Esophagus squamous epithelium (tissue), 5 donors: ENCODE measurements at regions not wholly inside any gene's neighbourhood (a gene's known extent, or its start where the extent isn't known, plus 50 kb on each side); places are given as distances from the start of the nearest gene placed in this dataset.

Experiments
- DNase-seq: peaks from one replicate; lab custom pipeline; 2025; lab: John Stamatoyannopoulos, UW
- H3K27ac ChIP-seq, 4 donors: fragments of 200-600 bp; sonication (generic); one replicate each; pipeline ENCODE4 v1.5.1; 2016 to 2019; ENCODE audit warnings: mild to moderate bottlenecking in 1 of 4
- H3K27me3 ChIP-seq, 4 donors: fragments of 200-600 bp; sonication (generic); 1 replicate in 3 of 4; 2 replicates in 1 of 4; pipeline versions ENCODE4 v1.5.1 to v1.6.0; 2017 to 2021; ENCODE audit warnings: antibody characterized with exemption in 1 of 4
- H3K36me3 ChIP-seq, 3 donors: fragments of 200-600 bp; sonication (generic); one replicate each; pipeline ENCODE4 v1.5.1; 2016 to 2019
- H3K4me1 ChIP-seq, 3 donors: fragments of 200-600 bp; sonication (generic); one replicate each; pipeline ENCODE4 v1.5.1; 2017 to 2019
- H3K4me3 ChIP-seq, 4 donors: fragments of 200-600 bp; sonication (generic); 1 replicate in 3 of 4; 2 replicates in 1 of 4; pipeline ENCODE4 v1.5.1; 2016 to 2019; ENCODE audit warnings: mild to moderate bottlenecking in 2 of 4, moderate library complexity in 1 of 4
- H3K9me3 ChIP-seq, 3 donors: fragments of 200-600 bp; sonication (generic); one replicate each; pipeline ENCODE4 v1.5.1; 2016 to 2019
- POLR2A ChIP-seq, 4 donors: fragments of 450-650 bp; IDR thresholded peaks; one replicate each; pipeline ENCODE4 v1.6.1; 2017; ENCODE audit warnings: antibody characterized with exemption in 4 of 4, mild to moderate bottlenecking in 4 of 4, moderate library complexity in 3 of 4
- WGBS, 2 donors: methylation state at CpG; one replicate each; pipeline ENCODE4 v1.1.5; 2018; 5-methylcytosine and 5-hydroxymethylcytosine counted together
- intact Hi-C: fragments of 100-400 bp; cut with DNase I; formaldehyde crosslinking; loops from one replicate; pipeline ENCODE4 v1.15.0; 2022
- TF ChIP-seq, protein P1 (sequence below), 6 experiments: fragments of 450-650 bp in 4 of 6; fragments of 200-600 bp in 2 of 6; sonication (generic) in 2 of 6; IDR thresholded peaks; one replicate each; pipeline ENCODE4 v1.5.1; 2016 to 2019; ENCODE audit warnings: antibody characterized with exemption in 6 of 6, mild to moderate bottlenecking in 4 of 6, moderate library complexity in 4 of 6
- donor health status: DM: yes; HTN: yes; CAD: no.

GRCh38 chr6:121609281-121609680 is 173.8 kb downstream of the GJA1 start:
- DNase-seq = no peak
- H3K9me3 ChIP-seq = no peaks in the 10 kb centered on the region
- no peak overlapping the region for H3K27ac ChIP-seq
- peaks cover 0 to 18% (median 6%) of the 10 kb centered on the region in 3 donors for H3K4me1 ChIP-seq
- no peak for TF ChIP-seq POLR2A (IDR thresholded peaks at IDR 0.05)
- TF ChIP-seq, protein P1, sequence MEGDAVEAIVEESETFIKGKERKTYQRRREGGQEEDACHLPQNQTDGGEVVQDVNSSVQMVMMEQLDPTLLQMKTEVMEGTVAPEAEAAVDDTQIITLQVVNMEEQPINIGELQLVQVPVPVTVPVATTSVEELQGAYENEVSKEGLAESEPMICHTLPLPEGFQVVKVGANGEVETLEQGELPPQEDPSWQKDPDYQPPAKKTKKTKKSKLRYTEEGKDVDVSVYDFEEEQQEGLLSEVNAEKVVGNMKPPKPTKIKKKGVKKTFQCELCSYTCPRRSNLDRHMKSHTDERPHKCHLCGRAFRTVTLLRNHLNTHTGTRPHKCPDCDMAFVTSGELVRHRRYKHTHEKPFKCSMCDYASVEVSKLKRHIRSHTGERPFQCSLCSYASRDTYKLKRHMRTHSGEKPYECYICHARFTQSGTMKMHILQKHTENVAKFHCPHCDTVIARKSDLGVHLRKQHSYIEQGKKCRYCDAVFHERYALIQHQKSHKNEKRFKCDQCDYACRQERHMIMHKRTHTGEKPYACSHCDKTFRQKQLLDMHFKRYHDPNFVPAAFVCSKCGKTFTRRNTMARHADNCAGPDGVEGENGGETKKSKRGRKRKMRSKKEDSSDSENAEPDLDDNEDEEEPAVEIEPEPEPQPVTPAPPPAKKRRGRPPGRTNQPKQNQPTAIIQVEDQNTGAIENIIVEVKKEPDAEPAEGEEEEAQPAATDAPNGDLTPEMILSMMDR (IDR thresholded peaks at IDR 0.05) = no peak
- intact Hi-C loops = no loop called here
- no peak overlapping the region for H3K4me3 ChIP-seq
- no peaks in the 10 kb centered on the region for H3K27me3 ChIP-seq
- H3K36me3 ChIP-seq = no peaks in the 10 kb centered on the region

DNA sequence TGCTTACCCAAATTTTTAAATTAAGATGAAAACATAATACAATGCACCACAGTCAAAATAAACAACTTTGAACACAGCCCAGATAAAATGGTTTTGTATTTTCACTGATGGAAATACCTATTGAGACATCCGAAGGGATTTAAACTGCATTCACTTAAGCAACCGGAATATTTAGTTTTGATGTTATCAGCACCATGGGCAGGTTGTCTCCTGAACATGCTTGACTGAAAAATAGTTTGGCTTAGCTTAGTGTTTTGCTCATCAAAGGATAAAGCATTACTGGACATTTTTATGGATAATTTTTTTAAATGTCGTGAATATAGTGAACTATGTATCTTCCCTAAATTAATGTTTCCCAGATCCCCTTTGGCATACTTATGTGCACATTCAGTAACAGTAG is 177.5 kb downstream of the GJA1 start:
- TF ChIP-seq POLR2A (IDR thresholded peaks at IDR 0.05) = no peak
- TF ChIP-seq, protein P1 (IDR thresholded peaks at IDR 0.05) = no peak
- WGBS, 2 donors = 58 to 75% methylated on average over 3 of the region's 3 CpGs
- H3K4me3 ChIP-seq = no peak overlapping the region
- H3K27ac ChIP-seq = no peak overlapping the region
- DNase-seq = no peak
- no peaks in the 10 kb centered on the region for H3K27me3 ChIP-seq
- no peaks in the 10 kb centered on the region for H3K36me3 ChIP-seq
- intact Hi-C loops = no loop called here
- H3K9me3 ChIP-seq = no peaks in the 10 kb centered on the region
- H3K4me1 ChIP-seq = peaks cover 0 to 10% (median 1%) of the 10 kb centered on the region in 3 donors

- Histone ChIP-seq H3K36me3 (no peaks in the 10 kb centered on the region), H3K4me1 (no peaks in the 10 kb centered on the region), H3K27me3 (no peaks in the 10 kb centered on the region), H3K27ac (no peak overlapping the region), H3K9me3 (no peaks in the 10 kb centered on the region), H3K4me3 (no peak overlapping the region)
- no peak for DNase-seq
- 65% methylated on average over 5 of the region's 5 CpGs for WGBS, 2 donors
- TF ChIP-seq, protein P1 (IDR thresholded peaks at IDR 0.05) = no peak
- no peak for TF ChIP-seq POLR2A (IDR thresholded peaks at IDR 0.05)
- intact Hi-C loops = no loop called here
Observed at GRCh38 chr6:121614115-121614514, 178.7 kb downstream of the GJA1 start.

GRCh38 chr6:121615493-121615892 is 180.0 kb downstream of the GJA1 start:
- 59 to 70% methylated on average over 3 of the region's 3 CpGs for WGBS, 2 donors
- no peaks in the 10 kb centered on the region for H3K36me3 ChIP-seq
- H3K4me1 ChIP-seq = no peaks in the 10 kb centered on the region
- no peak for DNase-seq
- H3K27ac ChIP-seq = no peak overlapping the region
- intact Hi-C loops = no loop called here
- no peak overlapping the region for H3K4me3 ChIP-seq
- TF ChIP-seq, protein P1 (IDR thresholded peaks at IDR 0.05) = peak in 1 of 6 experiments; percentile 11
- TF ChIP-seq POLR2A (IDR thresholded peaks at IDR 0.05) = no peak
- H3K27me3 ChIP-seq = no peaks in the 10 kb centered on the region
- H3K9me3 ChIP-seq = no peaks in the 10 kb centered on the region

DNA sequence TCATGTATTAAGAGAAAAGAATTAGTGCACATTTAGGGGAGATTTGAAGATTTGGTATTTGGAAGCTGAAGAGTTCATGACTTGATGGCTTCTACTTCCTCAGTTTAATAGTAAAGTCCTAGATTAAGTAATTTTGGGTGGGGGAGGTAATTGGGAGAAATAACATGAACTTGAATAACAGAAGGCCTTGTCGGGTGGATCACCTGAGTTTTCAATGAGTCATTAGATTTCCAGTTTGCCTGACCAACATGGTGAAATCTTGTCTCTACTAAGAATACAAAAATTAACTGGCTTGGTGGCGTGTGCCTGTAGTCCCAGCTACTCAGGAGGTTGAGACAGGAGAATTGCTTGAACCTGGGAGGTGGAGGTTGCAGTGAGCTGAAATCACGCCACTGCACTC is 181.0 kb downstream of the GJA1 start:
- Histone ChIP-seq H3K9me3 (no peaks in the 10 kb centered on the region), H3K4me1 (no peaks in the 10 kb centered on the region), H3K27me3 (no peaks in the 10 kb centered on the region), H3K27ac (no peak overlapping the region), H3K36me3 (no peaks in the 10 kb centered on the region), H3K4me3 (no peak overlapping the region)
- intact Hi-C loops = no loop called here
- TF ChIP-seq, protein P1 (IDR thresholded peaks at IDR 0.05) = no peak
- no peak for TF ChIP-seq POLR2A (IDR thresholded peaks at IDR 0.05)
- 71 to 75% methylated on average over 3 of the region's 3 CpGs for WGBS, 2 donors
- DNase-seq = no peak
